ENCODE measurements at regions not wholly inside any gene's neighbourhood (a gene's known extent, or its start where the extent isn't known, plus 50 kb on each side); places are given as distances from the start of the nearest gene placed in this dataset.
"Not testable (repeated sequence)": the region's sequence is repeated elsewhere in the genome, so short reads cannot be mapped to it uniquely, and the experiment has no call there.

- no peak for DNase-seq
- intact Hi-C loops (cut with DNase I): no loop called here
Measured at GRCh38 chr2:8382485-8382884, 299.4 kb upstream of the ID2 start.

GRCh38 chr2:8386748-8387147 lies 295.1 kb upstream of the ID2 start:
- H3K36me3 ChIP-seq (replicated peaks in 1 of 2); intact Hi-C loops (cut with DNase I); H3K27me3 ChIP-seq; H3K4me3 ChIP-seq; H3K27ac ChIP-seq; H3K9me3 ChIP-seq (replicated peaks in 1 of 3): not testable (repeated sequence)
- DNase-seq: peak in 1 of 7 donors; percentile 27
- peaks cover 0 to 15% of the 10 kb centered on the region in 2 donors for H3K4me1 ChIP-seq (replicated peaks in 1 of 2)
- WGBS, 4 donors: 74 to 84% (median 80%) methylated on average over 9 to 10 of the region's 10 CpGs

More at GRCh38 chr2:8382485-8382884, 299.4 kb upstream of the ID2 start:
- Histone ChIP-seq H3K27ac (no peak overlapping the region), H3K27me3 (no peaks in the 10 kb centered on the region), H3K4me3 (no peak overlapping the region), H3K4me1 (replicated peaks in 1 of 2) (no peaks in the 10 kb centered on the region), H3K9me3 (replicated peaks in 1 of 3) (no peaks in the 10 kb centered on the region), H3K36me3 (replicated peaks in 1 of 2) (no peaks in the 10 kb centered on the region)
- TF ChIP-seq CTCF (IDR thresholded peaks at IDR 0.05) (no peak), POLR2A (IDR thresholded peaks at IDR 0.05) (no peak)
- WGBS, 4 donors: 88 to 94% (median 91%) methylated on average over 4 of the region's 4 CpGs

GRCh38 chr2:8388781-8389180 lies 293.1 kb upstream of the ID2 start:
- intact Hi-C loops (cut with DNase I): no loop called here
- no peaks in the 10 kb centered on the region for H3K27me3 ChIP-seq
- peak overlapping the region in 1 of 5 donors; percentile 62 for H3K27ac ChIP-seq
- no peaks in the 10 kb centered on the region for H3K9me3 ChIP-seq (replicated peaks in 1 of 3)
- no peaks in the 10 kb centered on the region for H3K36me3 ChIP-seq (replicated peaks in 1 of 2)
- TF ChIP-seq CTCF (IDR thresholded peaks at IDR 0.05) (no peak), POLR2A (IDR thresholded peaks at IDR 0.05) (no peak)
- H3K4me3 ChIP-seq: no peak overlapping the region
- WGBS, 4 donors: 75 to 95% (median 91%) methylated on average over 1 to 2 of the region's 2 CpGs
- H3K4me1 ChIP-seq (replicated peaks in 1 of 2): peaks cover 0 to 15% of the 10 kb centered on the region in 2 donors
- DNase-seq: peak in 1 of 7 donors; percentile 27

GRCh38 chr2:8389431-8390108 lies 292.3 kb upstream of the ID2 start:
- intact Hi-C loops (cut with DNase I): no loop called here
- TF ChIP-seq CTCF (IDR thresholded peaks at IDR 0.05) (no peak), POLR2A (IDR thresholded peaks at IDR 0.05) (no peak)
- no peaks in the 10 kb centered on the region for H3K36me3 ChIP-seq (replicated peaks in 1 of 2)
- peak in 1 of 7 donors; percentile 19 for DNase-seq
- no peaks in the 10 kb centered on the region for H3K9me3 ChIP-seq (replicated peaks in 1 of 3)
- H3K27ac ChIP-seq: peak overlapping the region in 2 of 5 donors; percentile 33 to 62
- 15 to 33% (median 24%) methylated on average over 4 of the region's 4 CpGs for WGBS, 4 donors
- H3K27me3 ChIP-seq: no peaks in the 10 kb centered on the region
- no peak overlapping the region for H3K4me3 ChIP-seq
- H3K4me1 ChIP-seq (replicated peaks in 1 of 2): peaks cover 0 to 15% of the 10 kb centered on the region in 2 donors

- no peaks in the 10 kb centered on the region for H3K27me3 ChIP-seq
- no peaks in the 10 kb centered on the region for H3K36me3 ChIP-seq (replicated peaks in 1 of 2)
- peaks cover 0 to 15% of the 10 kb centered on the region in 2 donors for H3K4me1 ChIP-seq (replicated peaks in 1 of 2)
- no peak overlapping the region for H3K4me3 ChIP-seq
- H3K9me3 ChIP-seq (replicated peaks in 1 of 3): no peaks in the 10 kb centered on the region
- no peak for TF ChIP-seq POLR2A (IDR thresholded peaks at IDR 0.05)
- no peak for TF ChIP-seq CTCF (IDR thresholded peaks at IDR 0.05)
- WGBS, 4 donors: 83 to 95% (median 95%) methylated on average over 2 of the region's 2 CpGs
- no peak overlapping the region for H3K27ac ChIP-seq
- DNase-seq: peak in 1 of 7 donors; percentile 17
- intact Hi-C loops (cut with DNase I): no loop called here
Measured at GRCh38 chr2:8391126-8391525, 290.7 kb upstream of the ID2 start.

Measured in adrenal gland (tissue), 9 donors.